Islet of Langerhans (tissue), 1 donor: ENCODE measurements at regions not wholly inside any gene's neighbourhood (a gene's known extent, or its start where the extent isn't known, plus 50 kb on each side); places are given as distances from the start of the nearest gene placed in this dataset.

Experiments used
- FAIRE-seq: peaks from one replicate; lab custom pipeline; 2011; peaks lifted over from hg19 to GRCh38; lab: Jason Lieb, UNC

GRCh38 chr4:135207531-135207930, 1005.9 kb upstream of the PABPC4L start:
- FAIRE-seq = no peak

DNA sequence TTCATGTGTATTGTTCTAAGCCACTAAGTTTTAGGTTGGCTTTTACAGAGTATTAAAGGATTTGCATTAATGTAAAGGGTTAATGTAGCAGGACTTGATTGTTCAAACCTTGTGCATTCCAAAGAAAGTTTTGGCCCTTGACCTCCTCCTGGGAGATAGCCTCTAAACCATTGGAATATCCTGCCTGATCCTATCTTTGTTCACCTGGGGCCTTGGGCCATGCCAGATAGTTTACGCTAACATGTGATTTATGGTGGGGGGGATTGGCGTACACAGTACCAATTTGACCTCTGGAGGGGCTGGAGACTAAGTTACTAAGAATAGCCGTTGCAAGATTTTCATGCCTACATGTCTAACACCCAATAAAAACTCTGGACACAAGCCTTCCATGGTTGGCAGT, 1002.7 kb upstream of the PABPC4L start:
- FAIRE-seq = no peak

GRCh38 chr4:135201081-135201480, 999.5 kb upstream of the PABPC4L start:
- no peak for FAIRE-seq

- no peak for FAIRE-seq
Measured at GRCh38 chr4:135197641-135198040, 996.1 kb upstream of the PABPC4L start.

- no peak for FAIRE-seq
Measured at GRCh38 chr4:135194477-135194876, 992.9 kb upstream of the PABPC4L start.

- FAIRE-seq = no peak
Measured at GRCh38 chr4:135192751-135193535, 991.4 kb upstream of the PABPC4L start.

- FAIRE-seq = no peak
Measured at GRCh38 chr4:135191596-135191995, 990.0 kb upstream of the PABPC4L start.

DNA sequence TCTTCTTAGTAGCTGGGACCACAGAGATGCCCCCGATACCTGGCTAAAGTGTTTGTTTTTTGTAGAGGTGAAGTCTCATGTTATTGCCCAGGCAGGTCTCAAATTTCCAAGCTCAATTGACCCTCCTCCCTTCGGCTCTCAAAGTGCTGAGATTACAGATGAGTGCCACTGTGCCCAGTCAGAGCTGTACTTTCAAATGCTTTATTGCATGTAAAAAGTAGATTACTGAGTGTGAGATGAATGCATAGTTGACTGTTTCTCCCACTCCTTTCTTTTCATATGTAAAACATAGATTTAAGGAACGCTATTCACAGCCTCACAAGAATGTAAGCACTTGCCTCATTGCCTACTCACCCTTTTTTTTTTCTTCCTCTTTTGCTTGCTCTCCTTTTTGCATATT, 984.4 kb upstream of the PABPC4L start:
- FAIRE-seq = no peak

- FAIRE-seq = no peak
Measured at GRCh38 chr4:135185256-135185655, 983.7 kb upstream of the PABPC4L start.

GRCh38 chr4:135184715-135185114, 983.1 kb upstream of the PABPC4L start:
- FAIRE-seq = no peak

DNA sequence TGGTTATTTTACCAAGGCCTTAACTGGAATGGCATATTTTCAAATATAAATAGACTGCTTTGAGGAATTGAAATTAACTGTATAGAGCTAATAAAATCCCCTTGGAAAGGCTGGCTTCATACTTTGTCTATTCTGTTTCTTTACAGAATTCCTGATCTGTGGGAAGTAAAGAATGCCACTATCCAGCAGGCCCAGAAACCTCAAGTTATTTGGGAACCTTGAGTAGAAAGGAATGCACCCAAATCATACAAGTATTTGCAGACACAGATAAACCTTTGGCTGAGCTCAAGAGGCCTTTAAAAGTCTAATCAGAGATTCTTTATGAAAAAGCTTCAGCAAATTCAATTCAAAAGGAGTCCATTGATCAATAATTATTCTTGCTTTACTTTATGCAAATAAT, 975.7 kb upstream of the PABPC4L start:
- FAIRE-seq = no peak

- FAIRE-seq = no peak
Measured at GRCh38 chr4:135166661-135167060, 965.1 kb upstream of the PABPC4L start.

DNA sequence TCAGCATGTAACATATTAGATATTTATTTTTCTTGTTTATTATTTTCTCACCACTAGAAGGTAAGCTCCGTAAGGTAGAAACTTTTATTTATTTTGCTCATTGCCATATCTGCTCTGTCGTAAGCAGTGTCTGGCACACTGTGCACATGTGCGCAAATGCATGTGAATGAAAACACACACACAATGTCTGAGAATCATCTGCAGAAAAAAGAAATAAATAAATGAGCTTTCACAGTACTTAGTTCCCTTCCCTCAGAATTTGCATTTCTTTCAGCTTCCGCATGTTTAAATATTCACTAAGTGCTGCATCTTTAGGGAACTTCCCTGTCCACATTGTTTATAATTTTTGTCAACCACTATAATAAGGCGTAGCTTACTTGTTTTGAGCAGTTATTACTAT, 963.0 kb upstream of the PABPC4L start:
- FAIRE-seq = no peak

DNA sequence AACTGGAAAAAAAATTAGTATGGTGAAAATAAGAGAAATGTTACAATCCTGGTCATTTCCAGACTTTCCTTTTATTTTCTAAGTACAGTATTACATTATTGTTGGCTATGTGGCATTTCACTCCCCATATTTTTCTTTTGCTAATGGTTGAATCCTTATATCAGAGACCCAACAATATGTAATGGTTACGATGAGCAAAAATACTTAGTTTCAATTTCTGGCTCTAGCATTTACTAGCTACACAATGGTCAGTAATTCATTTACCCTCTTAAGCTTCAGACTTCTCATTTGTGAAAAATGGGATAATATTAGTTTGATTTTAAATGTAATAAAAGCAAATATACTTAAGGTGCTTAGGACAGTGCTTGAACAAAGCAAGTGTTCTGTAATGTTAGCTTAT, 942.9 kb upstream of the PABPC4L start:
- no peak for FAIRE-seq

DNA sequence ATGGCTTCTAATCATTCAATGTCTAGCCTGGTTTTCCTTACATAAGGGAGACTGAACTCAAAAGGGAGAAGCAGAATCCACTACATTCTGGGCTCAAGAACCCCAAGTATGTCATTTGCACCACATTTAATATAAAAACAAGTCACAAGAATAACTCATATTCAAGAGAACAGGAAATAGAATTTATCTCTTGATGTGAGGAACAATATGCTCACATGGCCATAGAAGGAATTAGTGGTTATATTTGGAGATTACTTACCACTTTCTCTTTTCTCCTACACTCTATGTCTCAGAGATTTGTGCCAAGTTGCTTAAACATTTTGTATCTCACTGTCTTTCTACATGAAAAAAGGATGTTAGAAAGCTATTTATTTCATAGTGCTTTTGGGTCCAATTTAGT, 922.6 kb upstream of the PABPC4L start:
- FAIRE-seq = no peak

GRCh38 chr4:135123632-135124031, 922.0 kb upstream of the PABPC4L start:
- no peak for FAIRE-seq

DNA sequence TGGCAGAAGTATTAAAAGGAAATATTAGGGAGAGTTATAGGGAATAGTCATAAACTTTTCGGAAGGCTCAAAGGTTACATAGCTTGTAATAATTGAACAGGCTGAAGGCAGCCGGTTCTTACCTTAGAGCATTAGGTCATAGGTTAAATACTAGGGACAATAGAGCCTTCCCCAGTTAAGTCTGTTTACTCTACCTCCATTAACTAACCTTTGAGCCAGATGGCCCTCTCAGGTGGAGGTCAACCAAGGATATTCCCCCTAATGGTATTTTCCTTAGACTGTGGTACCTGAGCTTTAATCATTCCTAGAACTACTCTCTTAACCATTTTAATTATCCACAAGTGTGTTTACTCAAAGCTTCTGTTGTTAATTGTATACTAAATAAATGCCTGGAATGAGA, 920.9 kb upstream of the PABPC4L start:
- FAIRE-seq = no peak

GRCh38 chr4:135120195-135120594, 918.6 kb upstream of the PABPC4L start:
- no peak for FAIRE-seq

DNA sequence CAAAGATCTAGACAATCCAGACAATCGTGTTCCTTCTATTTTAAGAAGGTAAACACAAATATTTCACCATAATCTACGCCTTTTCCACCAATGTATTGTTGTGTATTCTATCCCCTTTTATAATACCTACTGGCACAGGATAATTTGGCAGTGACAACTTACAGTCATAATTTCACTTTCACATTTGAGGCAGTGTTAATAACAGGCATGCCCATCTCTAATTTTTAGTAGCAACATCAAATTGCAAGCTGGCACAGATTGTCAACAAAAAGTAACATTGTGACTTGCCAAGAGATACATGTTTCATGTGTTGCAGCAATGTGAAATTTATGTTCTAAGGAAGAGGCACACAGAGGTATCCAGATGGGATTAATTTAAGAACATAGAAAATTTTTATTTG, 912.5 kb upstream of the PABPC4L start:
- FAIRE-seq = no peak

GRCh38 chr4:135098061-135098460, 896.5 kb upstream of the PABPC4L start:
- no peak for FAIRE-seq

DNA sequence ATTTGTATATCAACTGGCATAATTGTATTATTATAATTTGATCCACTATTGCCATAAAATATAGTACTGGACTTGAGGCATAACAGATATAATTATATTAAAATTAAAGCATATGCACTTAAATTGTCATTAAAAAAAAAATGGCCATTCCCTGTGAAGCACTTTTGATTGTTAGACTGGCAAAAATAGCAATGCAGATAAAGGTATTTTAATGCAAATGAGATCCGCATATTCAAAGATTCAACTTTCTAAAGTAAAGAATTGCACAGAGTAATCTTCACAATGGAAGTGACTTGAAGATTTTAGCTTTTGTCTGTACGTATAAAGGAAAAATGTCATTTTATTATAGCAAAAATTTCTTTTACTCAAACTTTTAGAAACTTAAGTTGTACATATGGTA, 871.8 kb upstream of the PABPC4L start:
- FAIRE-seq = no peak

DNA sequence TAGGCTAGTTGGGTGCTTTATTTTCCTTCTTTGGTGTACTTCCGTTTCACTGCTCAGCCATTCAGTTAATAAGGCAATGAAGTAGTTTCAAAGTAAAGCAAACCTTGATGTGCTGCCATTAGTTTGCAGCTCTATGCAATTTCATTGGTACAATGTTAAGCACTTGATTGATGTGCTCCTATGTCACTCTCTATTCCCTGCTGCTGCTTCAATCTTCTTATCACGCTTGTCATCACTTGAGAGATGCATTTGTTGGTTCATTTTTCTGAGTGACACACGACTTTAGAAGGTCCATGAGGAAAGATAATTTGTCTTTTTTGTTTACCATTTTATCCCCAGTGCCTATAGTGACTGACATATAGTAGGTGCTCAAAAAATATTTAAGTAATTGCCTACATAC, 871.0 kb upstream of the PABPC4L start:
- no peak for FAIRE-seq

GRCh38 chr4:135065366-135065765, 863.8 kb upstream of the PABPC4L start:
- FAIRE-seq = no peak

- no peak for FAIRE-seq
Measured at GRCh38 chr4:135050086-135050717, 848.6 kb upstream of the PABPC4L start.
